Stimulated activated naive CD8-positive, alpha-beta T cell treated with anti-CD3 and anti-CD28 coated beads, Interleukin-15, Interleukin-2, amounts not matched to agents 100 ng/mL and 50 ng/mL, for 24 hours (primary cell): ENCODE measurements at regions not wholly inside any gene's neighbourhood (a gene's known extent, or its start where the extent isn't known, plus 50 kb on each side); places are given as distances from the start of the nearest gene placed in this dataset.

Source experiments
- H3K27ac Mint-ChIP-seq: one replicate; pipeline ENCODE4 v1.8.0; 2021; ENCODE audit warnings: mild to moderate bottlenecking, mixed read lengths
- H3K27me3 Mint-ChIP-seq: one replicate; pipeline ENCODE4 v1.8.0; 2021; ENCODE audit warnings: mixed read lengths
- H3K36me3 Mint-ChIP-seq: one replicate; pipeline ENCODE4 v1.8.0; 2021; ENCODE audit warnings: low read depth, mixed read lengths
- H3K4me1 Mint-ChIP-seq: one replicate; pipeline ENCODE4 v1.8.0; 2021; ENCODE audit warnings: low read depth, mixed read lengths
- H3K4me3 Mint-ChIP-seq: one replicate; pipeline ENCODE4 v1.8.0; 2021; ENCODE audit warnings: mild to moderate bottlenecking, mixed read lengths
- H3K9me3 Mint-ChIP-seq: one replicate; pipeline ENCODE4 v1.8.0; 2021; ENCODE audit warnings: mixed read lengths

GRCh38 chr4:79626101-79626500, 218.1 kb upstream of the GK2 start:
- Mint-ChIP-seq H3K27ac (no peak overlapping the region), H3K27me3 (no peaks in the 10 kb centered on the region), H3K4me3 (no peak overlapping the region), H3K36me3 (no peaks in the 10 kb centered on the region), H3K4me1 (peaks cover 3% of the 10 kb centered on the region), H3K9me3 (no peaks in the 10 kb centered on the region)

- no peaks in the 10 kb centered on the region for H3K9me3 Mint-ChIP-seq
- H3K36me3 Mint-ChIP-seq: no peaks in the 10 kb centered on the region
- no peak overlapping the region for H3K4me3 Mint-ChIP-seq
- H3K27me3 Mint-ChIP-seq: no peaks in the 10 kb centered on the region
- peaks cover 3% of the 10 kb centered on the region for H3K4me1 Mint-ChIP-seq
- H3K27ac Mint-ChIP-seq: no peak overlapping the region
These were observed 217.3 kb upstream of the GK2 start for GRCh38 chr4:79625361-79625760.

- peaks cover 3% of the 10 kb centered on the region for H3K4me1 Mint-ChIP-seq
- no peaks in the 10 kb centered on the region for H3K36me3 Mint-ChIP-seq
- no peak overlapping the region for H3K27ac Mint-ChIP-seq
- no peak overlapping the region for H3K4me3 Mint-ChIP-seq
- no peaks in the 10 kb centered on the region for H3K9me3 Mint-ChIP-seq
- H3K27me3 Mint-ChIP-seq: no peaks in the 10 kb centered on the region
These were observed 215.2 kb upstream of the GK2 start for GRCh38 chr4:79623021-79623870.

- H3K9me3 Mint-ChIP-seq: no peaks in the 10 kb centered on the region
- H3K4me3 Mint-ChIP-seq: no peak overlapping the region
- no peak overlapping the region for H3K27ac Mint-ChIP-seq
- no peaks in the 10 kb centered on the region for H3K27me3 Mint-ChIP-seq
- H3K36me3 Mint-ChIP-seq: no peaks in the 10 kb centered on the region
- peaks cover 3% of the 10 kb centered on the region for H3K4me1 Mint-ChIP-seq
These were observed 213.0 kb upstream of the GK2 start for GRCh38 chr4:79621061-79621460.

GRCh38 chr4:79620617-79621016, 212.6 kb upstream of the GK2 start:
- no peaks in the 10 kb centered on the region for H3K27me3 Mint-ChIP-seq
- no peaks in the 10 kb centered on the region for H3K9me3 Mint-ChIP-seq
- H3K36me3 Mint-ChIP-seq: no peaks in the 10 kb centered on the region
- H3K27ac Mint-ChIP-seq: no peak overlapping the region
- H3K4me3 Mint-ChIP-seq: no peak overlapping the region
- peaks cover under 1% of the 10 kb centered on the region for H3K4me1 Mint-ChIP-seq

GRCh38 chr4:79613269-79613935, 205.4 kb upstream of the GK2 start:
- H3K4me1 Mint-ChIP-seq: no peaks in the 10 kb centered on the region

GRCh38 chr4:79611026-79611425, 203.0 kb upstream of the GK2 start:
- Mint-ChIP-seq H3K9me3 (no peaks in the 10 kb centered on the region), H3K4me1 (no peaks in the 10 kb centered on the region), H3K27ac (no peak overlapping the region), H3K4me3 (no peak overlapping the region), H3K36me3 (no peaks in the 10 kb centered on the region), H3K27me3 (peaks cover 8% of the 10 kb centered on the region)

More at GRCh38 chr4:79613269-79613935, 205.4 kb upstream of the GK2 start:
- H3K27ac Mint-ChIP-seq: no peak overlapping the region
- peaks cover 8% of the 10 kb centered on the region for H3K27me3 Mint-ChIP-seq
- H3K4me3 Mint-ChIP-seq: no peak overlapping the region
- no peaks in the 10 kb centered on the region for H3K36me3 Mint-ChIP-seq
- no peaks in the 10 kb centered on the region for H3K9me3 Mint-ChIP-seq

- peaks cover 8% of the 10 kb centered on the region for H3K27me3 Mint-ChIP-seq
- H3K27ac Mint-ChIP-seq: no peak overlapping the region
- H3K36me3 Mint-ChIP-seq: no peaks in the 10 kb centered on the region
- H3K9me3 Mint-ChIP-seq: no peaks in the 10 kb centered on the region
- no peaks in the 10 kb centered on the region for H3K4me1 Mint-ChIP-seq
- no peak overlapping the region for H3K4me3 Mint-ChIP-seq
These were observed 201.8 kb upstream of the GK2 start for GRCh38 chr4:79609817-79610216.

- H3K27me3 Mint-ChIP-seq: peaks cover 8% of the 10 kb centered on the region
- no peak overlapping the region for H3K4me3 Mint-ChIP-seq
- H3K9me3 Mint-ChIP-seq: no peaks in the 10 kb centered on the region
- no peaks in the 10 kb centered on the region for H3K36me3 Mint-ChIP-seq
- H3K27ac Mint-ChIP-seq: no peak overlapping the region
- H3K4me1 Mint-ChIP-seq: peaks cover 14% of the 10 kb centered on the region
These were observed 200.0 kb upstream of the GK2 start for GRCh38 chr4:79607979-79608378.

GRCh38 chr4:79604152-79604551, 196.1 kb upstream of the GK2 start:
- H3K36me3 Mint-ChIP-seq: no peaks in the 10 kb centered on the region
- H3K9me3 Mint-ChIP-seq: peaks cover 5% of the 10 kb centered on the region
- H3K27me3 Mint-ChIP-seq: no peaks in the 10 kb centered on the region
- no peak overlapping the region for H3K27ac Mint-ChIP-seq
- H3K4me1 Mint-ChIP-seq: peaks cover 22% of the 10 kb centered on the region
- peak overlapping the region; percentile 4 for H3K4me3 Mint-ChIP-seq

- Mint-ChIP-seq H3K9me3 (peaks cover 5% of the 10 kb centered on the region), H3K4me3 (peak overlapping the region; percentile 4), H3K4me1 (peaks cover 22% of the 10 kb centered on the region), H3K27me3 (no peaks in the 10 kb centered on the region), H3K36me3 (no peaks in the 10 kb centered on the region), H3K27ac (peak overlapping the region; percentile 61)
These were observed 195.7 kb upstream of the GK2 start for GRCh38 chr4:79603681-79604080.

GRCh38 chr4:79599691-79600090, 191.7 kb upstream of the GK2 start:
- H3K9me3 Mint-ChIP-seq: peaks cover 5% of the 10 kb centered on the region

GRCh38 chr4:79598801-79599200, 190.8 kb upstream of the GK2 start:
- no peaks in the 10 kb centered on the region for H3K36me3 Mint-ChIP-seq
- H3K27me3 Mint-ChIP-seq: no peaks in the 10 kb centered on the region
- no peak overlapping the region for H3K27ac Mint-ChIP-seq
- H3K4me3 Mint-ChIP-seq: no peak overlapping the region
- H3K9me3 Mint-ChIP-seq: peaks cover 5% of the 10 kb centered on the region
- peaks cover 13% of the 10 kb centered on the region for H3K4me1 Mint-ChIP-seq

More at GRCh38 chr4:79599691-79600090, 191.7 kb upstream of the GK2 start:
- Mint-ChIP-seq H3K36me3 (no peaks in the 10 kb centered on the region), H3K27me3 (no peaks in the 10 kb centered on the region), H3K4me1 (peaks cover 21% of the 10 kb centered on the region), H3K4me3 (no peak overlapping the region), H3K27ac (no peak overlapping the region)

GRCh38 chr4:79598214-79598613, 190.2 kb upstream of the GK2 start:
- Mint-ChIP-seq H3K36me3 (no peaks in the 10 kb centered on the region), H3K4me3 (no peak overlapping the region), H3K4me1 (peaks cover 8% of the 10 kb centered on the region), H3K9me3 (peaks cover 5% of the 10 kb centered on the region), H3K27ac (no peak overlapping the region), H3K27me3 (no peaks in the 10 kb centered on the region)

- no peak overlapping the region for H3K27ac Mint-ChIP-seq
- no peaks in the 10 kb centered on the region for H3K27me3 Mint-ChIP-seq
- H3K4me1 Mint-ChIP-seq: peaks cover 8% of the 10 kb centered on the region
- peaks cover 5% of the 10 kb centered on the region for H3K9me3 Mint-ChIP-seq
- no peaks in the 10 kb centered on the region for H3K36me3 Mint-ChIP-seq
- no peak overlapping the region for H3K4me3 Mint-ChIP-seq
These were observed 189.2 kb upstream of the GK2 start for GRCh38 chr4:79597266-79597665.
